Mesendoderm (in vitro differentiated cells): ENCODE measurements at regions not wholly inside any gene's neighbourhood (a gene's known extent, or its start where the extent isn't known, plus 50 kb on each side); places are given as distances from the start of the nearest gene placed in this dataset.
A peak's percentile ranks its signal among the peaks of the same experiment; 100 is the strongest.

Experiments used
- DNase-seq: peaks from one replicate; pipeline ENCODE4 v3.0.0; 2013
- H2AK5ac ChIP-seq: 2 replicates; pipeline ENCODE4 v1.6.1; 2013; ENCODE audit warnings: low read length, inconsistent platforms
- H2BK120ac ChIP-seq: 2 replicates; pipeline ENCODE4 v1.6.1; 2013; ENCODE audit warnings: low read depth, mild to moderate bottlenecking, low read length, moderate library complexity, mixed read lengths
- H2BK15ac ChIP-seq: replicated peaks from 2 replicates; pipeline ENCODE4 v1.6.1; 2013; ENCODE audit warnings: low read depth, mild to moderate bottlenecking, moderate library complexity
- H2BK5ac ChIP-seq: 2 replicates; pipeline ENCODE4 v1.6.1; 2013; ENCODE audit warnings: low read length, inconsistent platforms
- H3K18ac ChIP-seq: 2 replicates; pipeline ENCODE4 v1.6.1; 2013; ENCODE audit warnings: mild to moderate bottlenecking, low read length, mixed read lengths
- H3K23ac ChIP-seq: one replicate; pipeline ENCODE4 v1.6.1; 2013; ENCODE audit warnings: low read length
- H3K27ac ChIP-seq: 2 replicates; pipeline ENCODE4 v1.5.1; 2013; ENCODE audit warnings: low read depth, mild to moderate bottlenecking, inconsistent platforms, low read length, moderate library complexity
- H3K27me3 ChIP-seq: 2 replicates; pipeline ENCODE4 v1.6.1; 2013; ENCODE audit warnings: low read length, control low read depth, mild to moderate bottlenecking, inconsistent platforms; ENCODE audit not compliant: insufficient read depth, poor library complexity
- H3K36me3 ChIP-seq: 2 replicates; pipeline ENCODE4 v1.6.1; 2013; ENCODE audit warnings: low read length, inconsistent platforms; ENCODE audit not compliant: control insufficient read depth, insufficient read depth
- H3K4ac ChIP-seq: one replicate; pipeline ENCODE4 v1.6.1; 2013; ENCODE audit warnings: low read depth, mild to moderate bottlenecking, low read length, moderate library complexity
- H3K4me1 ChIP-seq: 2 replicates; pipeline ENCODE4 v1.6.1; 2013; ENCODE audit warnings: low read depth, low read length, inconsistent platforms; ENCODE audit not compliant: control insufficient read depth
- H3K4me2 ChIP-seq: 2 replicates; pipeline ENCODE4 v1.6.1; 2013; ENCODE audit warnings: low read length
- H3K4me3 ChIP-seq: 2 replicates; pipeline ENCODE4 v1.5.1; 2013; ENCODE audit warnings: mild to moderate bottlenecking, low read length
- H3K56ac ChIP-seq: one replicate; pipeline ENCODE4 v1.6.1; 2013; ENCODE audit warnings: low read length
- H3K79me1 ChIP-seq: 2 replicates; pipeline ENCODE4 v1.6.1; 2013; ENCODE audit warnings: low read length, inconsistent platforms
- H3K79me2 ChIP-seq: 2 replicates; pipeline ENCODE4 v1.6.1; 2013; ENCODE audit warnings: mild to moderate bottlenecking, low read length; ENCODE audit not compliant: control insufficient read depth, insufficient read depth
- H3K9ac ChIP-seq: 2 replicates; pipeline ENCODE4 v1.6.1; 2013; ENCODE audit warnings: low read length, inconsistent platforms
- H4K5ac ChIP-seq: one replicate; pipeline ENCODE4 v1.6.1; 2013; ENCODE audit warnings: low read length
- H4K8ac ChIP-seq: one replicate; pipeline ENCODE4 v1.6.1; 2013; ENCODE audit warnings: low read depth, mild to moderate bottlenecking, control low read depth, low read length, moderate library complexity
- WGBS: extraction: QIAGEN DNeasy Blood & Tissue Kit; methylation state at CpG from one replicate; pipeline ENCODE4 v1.1.7; 2013; ENCODE audit warnings: low lambda C conversion rate, missing lambda C conversion rate; ENCODE audit not compliant: insufficient coverage; ENCODE audit errors: extremely low coverage; 5-methylcytosine and 5-hydroxymethylcytosine counted together

- no CpG with 5 or more reads among the region's 4 CpGs for WGBS
These were observed 236.0 kb upstream of the STXBP5 start for GRCh38 chr6:146968041-146968760.

DNA sequence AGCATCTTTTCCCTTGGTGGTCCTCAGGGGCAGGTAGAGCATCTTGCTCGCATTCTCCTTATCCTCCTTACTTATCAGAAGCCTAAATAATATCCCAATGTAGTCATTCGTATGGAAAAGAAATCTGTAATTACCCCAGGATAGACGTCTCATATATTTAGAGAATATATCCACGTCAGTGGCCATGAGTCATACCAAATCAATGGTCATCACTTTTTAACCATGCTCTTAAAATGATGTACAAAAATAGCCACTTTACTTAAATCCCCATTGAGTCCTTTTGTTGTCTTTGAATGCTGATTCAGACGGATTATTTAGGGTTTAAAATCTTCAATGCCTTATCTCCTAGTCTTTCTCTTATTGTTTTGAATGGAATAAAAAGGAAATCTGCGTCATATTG lies 231.7 kb upstream of the STXBP5 start:
- Histone ChIP-seq H2BK5ac (no peak overlapping the region), H3K79me1 (no peaks in the 10 kb centered on the region), H3K23ac (no peak overlapping the region), H3K27ac (no peak overlapping the region), H2BK15ac (no peak overlapping the region), H4K5ac (no peak overlapping the region), H3K36me3 (no peaks in the 10 kb centered on the region), H3K56ac (no peak overlapping the region), H3K79me2 (no peaks in the 10 kb centered on the region), H3K4ac (no peak overlapping the region), H3K4me2 (no peak overlapping the region), H3K9ac (no peak overlapping the region), H3K27me3 (no peaks in the 10 kb centered on the region), H4K8ac (no peak overlapping the region), H3K18ac (no peak overlapping the region), H3K4me1 (no peaks in the 10 kb centered on the region), H2BK120ac (no peak overlapping the region), H3K4me3 (no peak overlapping the region), H2AK5ac (no peak overlapping the region)
- DNase-seq: no peak
- WGBS: no CpG with 5 or more reads among the region's 6 CpGs

More at GRCh38 chr6:146968041-146968760, 236.0 kb upstream of the STXBP5 start:
- Histone ChIP-seq H2BK5ac (no peak overlapping the region), H3K4ac (no peak overlapping the region), H2BK120ac (no peak overlapping the region), H4K5ac (no peak overlapping the region), H3K56ac (no peak overlapping the region), H3K79me2 (no peaks in the 10 kb centered on the region), H3K18ac (no peak overlapping the region), H3K4me2 (no peak overlapping the region), H2AK5ac (no peak overlapping the region), H3K23ac (no peak overlapping the region), H3K4me1 (no peaks in the 10 kb centered on the region), H3K79me1 (no peaks in the 10 kb centered on the region), H3K4me3 (no peak overlapping the region), H2BK15ac (no peak overlapping the region), H3K36me3 (no peaks in the 10 kb centered on the region), H3K9ac (no peak overlapping the region), H4K8ac (no peak overlapping the region), H3K27me3 (no peaks in the 10 kb centered on the region), H3K27ac (no peak overlapping the region)
- DNase-seq: no peak

- Histone ChIP-seq H3K4me3 (no peak overlapping the region), H3K9ac (no peak overlapping the region), H3K18ac (no peak overlapping the region), H3K4me1 (no peaks in the 10 kb centered on the region), H3K27ac (no peak overlapping the region), H3K4me2 (no peak overlapping the region), H4K8ac (no peak overlapping the region), H3K23ac (no peak overlapping the region), H3K4ac (no peak overlapping the region), H2AK5ac (no peak overlapping the region), H3K79me2 (no peaks in the 10 kb centered on the region), H3K36me3 (no peaks in the 10 kb centered on the region), H4K5ac (no peak overlapping the region), H2BK5ac (no peak overlapping the region), H3K56ac (no peak overlapping the region), H2BK15ac (peak overlapping the region; percentile 19), H2BK120ac (no peak overlapping the region), H3K79me1 (no peaks in the 10 kb centered on the region), H3K27me3 (no peaks in the 10 kb centered on the region)
- DNase-seq: no peak
- WGBS: no CpG with 5 or more reads among the region's 3 CpGs
These were observed 229.9 kb upstream of the STXBP5 start for GRCh38 chr6:146974351-146974750.

DNA sequence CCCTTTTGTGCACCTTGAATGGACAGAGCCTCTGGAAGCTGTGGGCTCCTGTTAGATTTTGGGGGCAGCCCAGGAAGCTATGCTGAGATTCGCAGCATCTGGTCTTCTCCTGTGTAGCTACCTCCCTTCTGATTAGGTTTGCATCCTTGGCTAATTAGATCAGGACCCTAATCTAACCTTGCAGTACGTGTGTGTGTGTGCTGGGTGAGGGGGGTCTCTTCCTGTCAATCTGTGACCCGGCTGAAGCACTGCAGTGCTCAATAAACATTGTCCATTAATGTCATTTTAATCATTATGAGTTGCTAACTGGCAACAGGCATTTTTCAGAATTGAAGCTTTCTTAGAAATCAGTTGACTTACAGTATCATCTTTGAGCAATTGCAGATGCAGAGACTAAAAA lies 229.1 kb upstream of the STXBP5 start:
- H3K9ac ChIP-seq: no peak overlapping the region
- H3K4me1 ChIP-seq: no peaks in the 10 kb centered on the region
- H2BK120ac ChIP-seq: no peak overlapping the region
- no peak overlapping the region for H3K4me3 ChIP-seq
- H3K27ac ChIP-seq: no peak overlapping the region
- no peak overlapping the region for H4K8ac ChIP-seq
- H3K36me3 ChIP-seq: no peaks in the 10 kb centered on the region
- no peak overlapping the region for H2BK15ac ChIP-seq
- H3K79me2 ChIP-seq: no peaks in the 10 kb centered on the region
- H2AK5ac ChIP-seq: no peak overlapping the region
- no peak for DNase-seq
- H3K27me3 ChIP-seq: no peaks in the 10 kb centered on the region
- no peak overlapping the region for H3K18ac ChIP-seq
- no peak overlapping the region for H3K4me2 ChIP-seq
- no peaks in the 10 kb centered on the region for H3K79me1 ChIP-seq
- H3K23ac ChIP-seq: no peak overlapping the region
- no peak overlapping the region for H4K5ac ChIP-seq
- WGBS: no CpG with 5 or more reads among the region's 3 CpGs
- no peak overlapping the region for H3K4ac ChIP-seq
- H2BK5ac ChIP-seq: no peak overlapping the region
- H3K56ac ChIP-seq: no peak overlapping the region

- Histone ChIP-seq H3K9ac (no peak overlapping the region), H3K4me3 (no peak overlapping the region), H3K79me2 (no peaks in the 10 kb centered on the region), H2BK5ac (no peak overlapping the region), H4K8ac (no peak overlapping the region), H3K27ac (no peak overlapping the region), H3K27me3 (no peaks in the 10 kb centered on the region), H2BK15ac (no peak overlapping the region), H3K4ac (no peak overlapping the region), H4K5ac (no peak overlapping the region), H3K79me1 (no peaks in the 10 kb centered on the region), H2BK120ac (no peak overlapping the region), H3K36me3 (no peaks in the 10 kb centered on the region), H3K23ac (no peak overlapping the region), H3K56ac (no peak overlapping the region), H3K18ac (no peak overlapping the region), H2AK5ac (no peak overlapping the region), H3K4me2 (no peak overlapping the region), H3K4me1 (no peaks in the 10 kb centered on the region)
- DNase-seq: no peak
- no CpG with 5 or more reads among the region's 4 CpGs for WGBS
These were observed 223.3 kb upstream of the STXBP5 start for GRCh38 chr6:146980900-146981329.

GRCh38 chr6:146981981-146982380 lies 222.2 kb upstream of the STXBP5 start:
- Histone ChIP-seq H3K79me1 (no peaks in the 10 kb centered on the region), H3K4me2 (no peak overlapping the region), H2BK5ac (no peak overlapping the region), H3K56ac (no peak overlapping the region), H4K5ac (no peak overlapping the region), H3K23ac (no peak overlapping the region), H2BK15ac (no peak overlapping the region), H3K18ac (no peak overlapping the region), H2AK5ac (no peak overlapping the region), H3K27me3 (no peaks in the 10 kb centered on the region), H3K4me1 (no peaks in the 10 kb centered on the region), H3K4ac (no peak overlapping the region), H3K36me3 (no peaks in the 10 kb centered on the region), H3K4me3 (no peak overlapping the region), H3K79me2 (no peaks in the 10 kb centered on the region), H3K27ac (no peak overlapping the region), H4K8ac (no peak overlapping the region), H2BK120ac (no peak overlapping the region), H3K9ac (no peak overlapping the region)
- DNase-seq: no peak
- WGBS: no CpG with 5 or more reads among the region's 3 CpGs
